CMK (cell line): ENCODE measurements at regions not wholly inside any gene's neighbourhood (a gene's known extent, or its start where the extent isn't known, plus 50 kb on each side); places are given as distances from the start of the nearest gene placed in this dataset.

Experiments used
- DNase-seq: peaks from one replicate; pipeline ENCODE4 v3.0.0-alpha.2; 2010; ENCODE audit warnings: low read depth

GRCh38 chr1:69148731-69149130 lies 419.0 kb upstream of the LRRC7 start:
- DNase-seq = no peak

DNA sequence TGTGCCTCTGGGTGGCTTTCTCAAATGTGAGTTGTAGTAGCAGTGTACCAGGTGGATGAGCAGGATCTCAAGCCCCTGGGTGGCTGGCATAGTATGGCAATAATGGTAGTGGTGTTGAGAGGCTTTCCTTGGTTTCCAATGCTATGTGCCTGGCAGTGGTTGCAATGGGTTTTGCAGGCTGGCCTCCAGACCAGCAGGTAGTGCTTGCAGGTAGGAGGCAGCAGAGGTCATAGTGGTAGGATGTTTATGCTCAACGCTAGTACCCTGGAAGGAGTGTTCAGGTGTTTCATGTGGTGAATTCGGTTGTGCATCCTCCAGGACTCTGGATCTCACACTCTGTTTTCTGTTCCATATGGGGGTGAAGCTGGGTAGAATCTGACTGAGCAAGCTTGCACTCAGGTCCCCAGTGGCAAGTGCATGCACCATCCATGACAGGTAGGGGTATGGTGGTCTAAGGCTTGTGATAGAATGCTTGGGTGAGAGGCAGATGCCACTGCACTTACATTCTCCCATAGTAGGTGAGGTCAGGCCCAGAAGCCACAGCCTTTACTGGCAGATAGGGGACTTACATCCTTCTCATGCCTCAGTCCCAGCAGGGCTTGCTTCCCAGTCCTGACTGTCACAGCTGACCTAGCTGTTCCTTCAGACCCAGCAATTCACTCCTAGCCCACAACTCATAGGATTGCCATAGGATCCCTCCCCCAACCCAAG lies 410.5 kb upstream of the LRRC7 start:
- no peak for DNase-seq

DNA sequence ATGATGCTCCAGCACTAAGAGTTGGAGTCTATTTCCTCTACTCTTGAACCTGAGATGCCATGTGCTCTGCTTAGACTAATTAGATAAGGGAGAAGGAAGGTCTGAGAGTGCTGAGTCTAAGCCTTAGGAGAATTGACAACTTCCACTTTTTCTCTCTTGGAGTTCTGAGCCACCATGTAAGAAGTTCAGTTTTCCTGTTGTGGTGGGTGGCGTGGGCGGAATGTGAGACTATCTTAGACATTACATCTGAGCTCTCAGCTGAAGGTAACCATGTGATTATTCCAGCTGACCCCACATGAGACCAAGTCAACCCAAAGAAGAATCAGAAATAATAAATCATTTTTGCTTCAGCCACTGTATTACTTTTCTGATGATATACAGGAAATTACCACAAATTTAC lies 404.5 kb upstream of the LRRC7 start:
- DNase-seq = no peak

DNA sequence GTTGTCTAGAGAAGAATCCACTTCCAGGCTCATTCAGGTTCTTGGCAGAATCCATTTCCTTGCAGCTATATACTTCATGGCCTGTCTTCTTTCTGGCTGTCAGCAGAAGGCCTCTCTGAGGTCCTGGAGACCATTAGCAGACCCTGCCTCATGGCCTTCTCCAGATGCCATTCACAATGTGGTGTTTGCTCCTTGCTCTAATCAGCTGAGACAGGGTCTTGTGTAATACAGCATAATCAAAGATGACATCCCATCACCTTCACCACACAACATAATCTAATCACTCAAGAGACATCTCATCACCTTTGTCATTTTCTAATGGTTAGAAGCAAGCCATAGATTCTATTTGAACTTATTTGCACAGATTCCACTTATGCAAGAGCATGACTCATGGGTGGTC lies 403.9 kb upstream of the LRRC7 start:
- no peak for DNase-seq

DNA sequence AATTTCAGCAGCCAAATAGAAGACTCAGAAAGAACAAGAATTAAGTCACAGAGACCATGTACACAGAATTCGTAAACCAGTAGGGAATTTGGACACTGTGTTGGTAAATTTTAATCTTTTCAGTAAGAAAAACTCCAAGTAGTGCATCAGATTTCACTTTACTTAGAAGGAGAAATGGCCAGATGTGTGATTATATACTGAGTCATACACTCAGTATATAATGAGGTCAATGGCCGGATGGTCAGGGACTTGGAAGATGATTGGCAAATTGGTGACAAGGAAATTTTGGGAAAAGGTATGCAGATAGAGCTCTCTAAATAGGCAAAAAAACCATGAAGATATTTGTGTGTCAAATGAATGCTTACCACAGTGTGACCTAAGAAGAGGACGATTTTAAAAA lies 399.8 kb upstream of the LRRC7 start:
- DNase-seq = no peak

DNA sequence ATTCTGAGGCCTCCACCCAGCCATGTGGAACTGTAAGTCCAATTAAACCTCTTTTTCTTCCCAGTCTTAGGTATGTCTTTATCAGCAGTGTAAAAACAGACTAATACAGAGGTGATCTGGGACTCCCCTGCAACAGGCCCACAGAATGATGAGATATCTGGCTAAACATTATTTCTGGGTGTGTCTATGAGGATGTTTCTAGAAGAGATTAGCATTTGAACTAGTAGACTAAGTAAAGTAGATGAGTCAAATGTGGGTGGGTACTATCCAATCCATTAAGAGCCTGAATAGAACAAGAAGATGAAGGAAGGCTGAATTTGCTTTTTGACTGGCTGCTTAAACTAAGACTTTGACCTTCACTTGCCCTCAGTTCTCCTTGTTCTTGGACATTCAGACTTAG lies 396.5 kb upstream of the LRRC7 start:
- no peak for DNase-seq

DNA sequence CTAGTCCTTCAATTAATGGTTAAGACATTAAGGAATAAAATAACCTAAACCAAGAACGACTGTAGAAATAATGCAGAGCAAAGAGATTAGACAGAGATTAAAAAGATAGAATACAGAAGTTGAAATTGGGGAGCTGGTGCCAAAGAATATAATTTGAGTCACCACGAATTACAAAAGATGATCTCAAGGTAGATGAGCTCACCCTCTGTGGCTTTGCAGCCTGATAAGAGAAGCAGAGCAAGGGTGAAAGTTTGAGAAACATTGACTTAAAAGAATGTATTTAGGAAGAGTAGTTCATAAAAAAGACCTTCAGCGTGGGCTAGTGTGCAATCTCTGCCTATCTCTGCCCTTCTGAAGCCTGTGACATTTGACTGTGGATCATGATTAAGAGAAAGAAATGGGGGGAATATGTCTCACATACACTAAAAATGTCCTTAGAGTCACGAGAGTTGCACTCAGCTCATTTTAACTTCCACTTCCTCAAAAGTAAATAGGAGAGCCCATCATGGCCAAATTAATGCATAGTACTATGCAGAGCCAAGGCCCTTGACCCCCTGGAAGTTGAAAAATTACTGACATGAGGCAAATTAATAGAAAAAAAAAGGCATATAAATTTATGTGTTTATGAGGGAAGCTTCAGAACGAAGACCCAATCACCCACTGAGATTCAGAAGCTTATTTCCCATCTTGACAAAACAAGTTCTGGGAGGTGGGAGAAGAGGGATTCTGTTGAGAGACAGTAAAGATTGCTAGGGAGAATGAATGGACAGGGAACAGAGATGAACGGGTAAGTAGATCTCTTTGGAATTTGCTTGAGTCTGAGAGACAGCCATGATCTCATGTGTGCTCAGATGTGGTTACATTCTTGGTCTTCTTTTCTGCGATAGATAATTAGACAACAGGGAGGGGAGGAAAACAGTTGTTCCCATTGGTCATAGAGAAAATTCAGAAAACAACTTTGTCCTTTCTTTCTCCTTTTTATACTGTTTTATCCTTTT lies 395.4 kb upstream of the LRRC7 start:
- DNase-seq = no peak

- DNase-seq = no peak
These were observed 392.7 kb upstream of the LRRC7 start for GRCh38 chr1:69175053-69175452.

DNA sequence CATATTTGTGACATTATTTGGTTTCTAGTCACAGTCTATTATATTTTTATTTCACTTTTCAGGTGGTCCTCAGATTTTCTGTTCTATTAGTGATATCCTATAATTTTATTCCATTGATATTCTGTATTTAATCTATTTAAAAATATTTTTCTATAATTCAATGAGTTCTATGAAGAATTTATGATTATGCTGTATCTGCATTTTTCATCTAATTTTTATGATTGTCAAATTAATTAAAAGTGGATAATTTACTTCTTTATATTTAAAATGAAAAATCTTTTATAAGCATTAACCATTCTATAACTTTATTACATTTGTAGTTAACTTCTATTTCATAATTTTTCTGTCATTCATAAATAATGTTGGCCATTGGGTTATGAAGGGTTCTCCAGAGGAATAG lies 387.4 kb upstream of the LRRC7 start:
- no peak for DNase-seq

- no peak for DNase-seq
These were observed 382.3 kb upstream of the LRRC7 start for GRCh38 chr1:69185378-69185777.

DNA sequence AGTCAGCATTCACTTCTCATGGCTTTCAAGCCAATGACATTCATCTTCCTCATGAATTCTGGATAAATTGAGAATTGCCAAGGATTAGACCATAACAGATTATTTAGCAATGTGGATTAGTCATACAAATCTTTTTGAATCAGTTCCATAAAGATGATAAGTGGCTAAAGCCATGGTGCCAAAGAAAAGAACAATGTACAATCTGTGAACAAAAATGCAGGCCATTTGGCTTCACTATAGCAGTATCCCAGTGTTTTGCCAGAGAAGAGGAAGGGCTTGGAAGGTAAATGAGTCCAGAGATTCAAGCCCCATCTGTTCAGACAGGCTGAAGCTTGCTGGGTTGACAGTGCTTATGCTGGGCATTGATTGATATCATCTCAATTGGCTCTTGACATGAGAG lies 376.4 kb upstream of the LRRC7 start:
- DNase-seq = no peak

GRCh38 chr1:69195136-69195535 lies 372.6 kb upstream of the LRRC7 start:
- DNase-seq = no peak

DNA sequence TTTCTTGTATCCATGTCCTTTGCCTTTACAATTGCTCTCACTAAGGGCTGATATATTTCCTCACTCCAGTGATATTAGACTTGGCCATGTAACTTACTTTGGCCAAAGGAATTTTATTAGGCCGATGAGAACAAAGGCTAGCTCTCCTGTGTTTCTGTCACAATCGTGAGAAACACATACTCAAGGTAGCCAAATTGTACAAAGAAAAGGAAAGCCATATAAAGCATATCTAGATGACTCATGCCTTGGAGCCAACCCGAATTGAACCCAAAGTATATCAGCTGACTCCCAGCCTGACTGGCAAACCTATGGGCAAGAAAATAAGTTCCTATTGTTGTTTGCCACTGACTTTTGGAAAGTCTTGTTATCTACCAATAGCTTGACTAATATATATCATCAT lies 371.7 kb upstream of the LRRC7 start:
- DNase-seq = no peak

- DNase-seq = no peak
These were observed 369.9 kb upstream of the LRRC7 start for GRCh38 chr1:69197816-69198215.

DNA sequence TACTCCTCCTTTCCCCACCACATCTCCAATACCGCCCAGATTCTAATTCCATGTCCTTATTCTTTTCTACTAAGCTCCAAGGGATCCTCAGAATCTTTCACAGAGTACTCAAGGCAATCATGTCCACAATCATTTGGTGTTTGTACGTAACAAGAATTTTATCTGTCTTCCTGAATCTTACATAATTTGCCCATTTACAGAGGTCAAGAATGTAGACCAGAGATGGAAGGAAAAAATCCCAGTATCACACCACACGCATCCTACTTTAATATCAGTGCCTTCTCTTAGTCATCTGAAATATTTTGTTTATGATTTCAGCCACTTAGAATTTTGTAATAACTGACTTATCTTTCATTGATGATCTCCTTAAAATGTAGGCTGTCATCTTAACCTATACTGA lies 366.0 kb upstream of the LRRC7 start:
- no peak for DNase-seq

GRCh38 chr1:69203166-69203565 lies 364.6 kb upstream of the LRRC7 start:
- no peak for DNase-seq

- no peak for DNase-seq
These were observed 354.1 kb upstream of the LRRC7 start for GRCh38 chr1:69213644-69214043.

GRCh38 chr1:69215883-69216282 lies 351.8 kb upstream of the LRRC7 start:
- DNase-seq = no peak

DNA sequence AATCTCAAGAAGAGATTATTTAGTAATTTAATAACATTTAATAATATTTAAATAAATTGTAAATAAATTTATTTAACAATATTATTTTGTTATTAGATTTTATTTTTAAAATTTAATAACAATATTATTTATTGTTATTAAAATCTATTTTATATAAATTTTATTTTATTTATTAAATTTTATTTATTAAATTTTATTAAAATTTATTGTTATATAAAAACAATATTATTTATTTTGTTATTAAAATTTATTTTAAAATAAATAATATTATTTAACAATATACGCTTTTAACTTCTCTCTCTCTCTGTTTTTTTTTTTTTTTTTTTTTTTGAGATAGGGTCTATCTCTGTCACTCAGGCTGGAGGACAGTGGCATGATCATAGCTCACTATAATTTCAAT lies 347.1 kb upstream of the LRRC7 start:
- no peak for DNase-seq

DNA sequence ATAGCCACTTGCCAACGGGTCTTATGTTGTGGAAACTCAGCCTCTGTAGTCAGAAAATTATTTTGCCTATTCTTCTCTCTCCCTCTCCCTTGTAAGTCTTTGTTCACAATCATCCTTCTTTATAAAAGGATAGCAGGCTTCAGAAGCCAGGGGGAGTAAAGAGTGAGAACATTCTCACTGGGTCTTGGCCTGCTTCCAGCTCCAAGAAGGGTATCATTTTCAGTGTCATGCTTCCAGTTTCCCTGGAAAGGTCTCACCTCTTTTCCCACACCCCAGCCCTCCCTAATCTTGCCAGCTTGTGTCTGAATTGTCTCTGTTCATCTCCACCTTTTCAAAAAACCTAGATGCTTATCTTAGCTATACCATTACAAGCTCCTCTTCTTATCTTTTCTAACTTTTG lies 346.2 kb upstream of the LRRC7 start:
- DNase-seq = no peak

- no peak for DNase-seq
These were observed 344.6 kb upstream of the LRRC7 start for GRCh38 chr1:69223156-69223555.

DNA sequence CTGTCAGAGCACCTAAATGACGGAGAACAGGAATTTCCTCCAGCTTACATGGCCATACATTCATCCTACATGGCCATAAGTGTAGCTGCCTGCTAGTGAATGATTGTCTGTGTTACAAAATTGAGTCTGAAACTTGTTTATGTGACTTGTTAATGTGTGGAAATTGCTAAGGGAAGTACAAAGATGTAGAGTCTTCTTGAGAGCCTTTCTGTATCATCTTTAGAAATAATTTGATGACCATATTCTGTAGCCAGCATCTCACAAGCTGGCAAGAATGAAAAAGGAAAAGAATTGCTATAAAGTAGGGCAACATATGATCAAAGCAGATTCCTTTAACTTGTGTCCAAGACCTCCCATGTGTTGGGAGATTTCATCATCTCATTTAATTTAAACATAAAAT lies 339.2 kb upstream of the LRRC7 start:
- no peak for DNase-seq

DNA sequence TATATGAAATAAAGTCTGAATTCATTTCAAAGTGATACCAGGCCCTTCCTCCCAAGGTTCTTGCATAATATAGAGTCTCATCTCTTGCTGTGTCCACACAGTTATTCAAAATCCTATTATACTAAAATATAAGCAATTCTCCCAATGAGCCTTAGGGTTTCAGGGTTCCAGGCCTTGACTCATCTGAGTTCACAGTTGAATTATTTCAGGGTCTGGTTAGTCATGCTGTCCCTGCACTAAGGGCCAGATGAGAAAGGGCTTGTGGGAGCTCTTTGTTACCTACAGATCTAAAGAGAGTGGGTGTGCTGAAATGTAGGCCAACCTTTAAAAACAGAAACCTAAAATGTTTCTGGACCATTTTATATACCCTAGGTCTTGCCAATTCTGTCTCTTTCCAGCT lies 337.5 kb upstream of the LRRC7 start:
- DNase-seq = no peak
